GM23338 (cell line): ENCODE measurements at regions not wholly inside any gene's neighbourhood (a gene's known extent, or its start where the extent isn't known, plus 50 kb on each side); places are given as distances from the start of the nearest gene placed in this dataset.

Source experiments
- ATAC-seq: fragments of 200-7000 bp; cut with Tn5 transposase; 3 replicates; pipeline ENCODE4 v1.9.1; 2020
- DNase-seq: peaks from one replicate; pipeline ENCODE4 v3.0.0-alpha.2; 2015; ENCODE audit warnings: low spot score
- H2AFZ ChIP-seq: fragments of 200-600 bp; sonication (generic); 2 replicates; pipeline ENCODE4 v1.8.0; 2016; ENCODE audit warnings: antibody characterized with exemption, mild to moderate bottlenecking, moderate library complexity
- H3F3A ChIP-seq: fragments of 200-600 bp; sonication (generic); replicated peaks from 2 replicates; pipeline ENCODE4 v1.8.0; 2017; ENCODE audit warnings: antibody characterized with exemption, mixed run types, low read depth
- H3K27ac ChIP-seq: fragments of 200-600 bp; sonication (generic); 2 replicates; pipeline ENCODE4 v1.6.1; 2016; ENCODE audit warnings: low read depth
- H3K27me3 ChIP-seq: fragments of 200-600 bp; sonication (generic); 2 replicates; pipeline ENCODE4 v1.8.0; 2016; ENCODE audit warnings: mild to moderate bottlenecking, mixed run types, moderate library complexity; ENCODE audit not compliant: insufficient read depth
- H3K36me3 ChIP-seq: fragments of 200-600 bp; sonication (generic); 2 replicates; pipeline ENCODE4 v1.8.0; 2016; ENCODE audit warnings: mild to moderate bottlenecking; ENCODE audit not compliant: insufficient read depth
- H3K4me1 ChIP-seq: fragments of 200-600 bp; sonication (generic); 2 replicates; pipeline ENCODE4 v1.8.0; 2016; ENCODE audit warnings: mild to moderate bottlenecking, moderate library complexity; ENCODE audit not compliant: insufficient read depth
- H3K4me2 ChIP-seq: fragments of 200-600 bp; sonication (generic); 2 replicates; pipeline ENCODE4 v1.7.1; 2017; ENCODE audit warnings: mixed run types
- H3K4me3 ChIP-seq: fragments of 200-600 bp; sonication (generic); 2 replicates; pipeline ENCODE4 v1.6.1; 2016; ENCODE audit warnings: mixed run types
- H3K79me2 ChIP-seq: fragments of 200-600 bp; sonication (generic); replicated peaks from 2 replicates; pipeline ENCODE4 v1.8.0; 2017; ENCODE audit warnings: mild to moderate bottlenecking; ENCODE audit not compliant: insufficient read depth
- H3K9me2 ChIP-seq: fragments of 200-600 bp; sonication (generic); 2 replicates; pipeline ENCODE4 v1.8.0; 2017; ENCODE audit not compliant: insufficient read depth
- H4K20me1 ChIP-seq: fragments of 200-600 bp; sonication (generic); replicated peaks from 2 replicates; pipeline ENCODE4 v1.8.0; 2017; ENCODE audit warnings: mild to moderate bottlenecking; ENCODE audit not compliant: insufficient read depth
- H3K27ac Mint-ChIP-seq: 2 replicates; pipeline ENCODE4 v1.8.0; 2020; ENCODE audit warnings: inconsistent platforms, mild to moderate bottlenecking, moderate library complexity, mixed read lengths
- H3K27me3 Mint-ChIP-seq: 3 replicates; pipeline ENCODE4 v1.8.0; 2022; ENCODE audit warnings: low read depth, mild to moderate bottlenecking, moderate library complexity, mixed read lengths, inconsistent platforms; ENCODE audit not compliant: insufficient read depth, poor library complexity
- H3K36me3 Mint-ChIP-seq: 3 replicates; pipeline ENCODE4 v1.8.0; 2021; ENCODE audit warnings: low read depth, mild to moderate bottlenecking, inconsistent platforms, moderate library complexity, mixed read lengths
- H3K4me1 Mint-ChIP-seq: 3 replicates; pipeline ENCODE4 v1.8.0; 2020; ENCODE audit warnings: mild to moderate bottlenecking, inconsistent platforms, mixed read lengths
- H3K4me3 Mint-ChIP-seq: 3 replicates; pipeline ENCODE4 v1.8.0; 2021; ENCODE audit warnings: moderate library complexity, mild to moderate bottlenecking, inconsistent platforms, mixed read lengths
- H3K9me3 Mint-ChIP-seq: 3 replicates; pipeline ENCODE4 v1.8.0; 2020; ENCODE audit warnings: moderate library complexity, mild to moderate bottlenecking, inconsistent platforms, mixed read lengths
- CREB1 ChIP-seq: fragments of 250-450 bp; sonication (Bioruptor Pico); IDR thresholded peaks from 2 replicates; pipeline ENCODE4 v1.5.0; 2020; ENCODE audit warnings: low read depth, mild to moderate bottlenecking, moderate library complexity
- EZH2 ChIP-seq: fragments of 200-600 bp; sonication (generic); IDR thresholded peaks from one replicate; pipeline ENCODE4 v1.8.0; 2017; ENCODE audit warnings: antibody characterized with exemption, mild to moderate bottlenecking, low read depth; ENCODE audit not compliant: unreplicated experiment
- EZH2phosphoT487 ChIP-seq: fragments of 200-600 bp; sonication (generic); IDR thresholded peaks from one replicate; pipeline ENCODE4 v1.8.1; 2018; ENCODE audit warnings: antibody characterized with exemption; ENCODE audit not compliant: unreplicated experiment
- JUNB ChIP-seq: IDR thresholded peaks from one replicate; pipeline ENCODE4 v1.6.1; 2016; ENCODE audit warnings: antibody characterized with exemption; ENCODE audit not compliant: unreplicated experiment
- NANOG ChIP-seq: IDR thresholded peaks from 2 replicates; pipeline ENCODE4 v1.6.1; 2016; ENCODE audit warnings: antibody characterized with exemption, borderline replicate concordance
- POLR2AphosphoS5 ChIP-seq: IDR thresholded peaks from 2 replicates; pipeline ENCODE4 v1.6.1; 2016; ENCODE audit warnings: antibody characterized with exemption, low read depth
- STAT1 ChIP-seq: IDR thresholded peaks from one replicate; pipeline ENCODE4 v1.6.1; 2016; ENCODE audit warnings: antibody characterized with exemption; ENCODE audit not compliant: unreplicated experiment
- ZNF114 ChIP-seq: fragments of 250-450 bp; sonication (Bioruptor Pico); IDR thresholded peaks from 2 replicates; pipeline ENCODE4 v1.5.0; 2020; ENCODE audit warnings: mild to moderate bottlenecking, moderate library complexity
- ZNF331 ChIP-seq: fragments of 250-450 bp; sonication (Bioruptor Pico); IDR thresholded peaks from 2 replicates; pipeline ENCODE4 v1.5.0; 2020; ENCODE audit warnings: low read depth, mild to moderate bottlenecking, moderate library complexity
- TF ChIP-seq, protein P1 (sequence below), 2 experiments: fragments of 200-600 bp in 1 of 2; sonication (generic) in 1 of 2; conservative IDR thresholded peaks; 2 replicates each; pipeline versions ENCODE4 v1.5.1 to v1.6.1; 2016 to 2017; ENCODE audit warnings: antibody characterized with exemption in 2 of 2, low read depth in 2 of 2, mild to moderate bottlenecking in 2 of 2, moderate library complexity in 1 of 2
- TF ChIP-seq, protein P2 (sequence below): IDR thresholded peaks from 2 replicates; pipeline ENCODE4 v1.6.1; 2016; ENCODE audit warnings: antibody characterized with exemption
- TF ChIP-seq, protein P3 (sequence below): IDR thresholded peaks from one replicate; pipeline ENCODE4 v1.6.1; 2018; ENCODE audit warnings: antibody characterized with exemption; ENCODE audit not compliant: unreplicated experiment
- TF ChIP-seq, protein P4 (sequence below): fragments of 250-450 bp; sonication (Bioruptor Pico); IDR thresholded peaks from 2 replicates; pipeline ENCODE4 v1.5.0; 2020; ENCODE audit warnings: mild to moderate bottlenecking, moderate library complexity

DNA sequence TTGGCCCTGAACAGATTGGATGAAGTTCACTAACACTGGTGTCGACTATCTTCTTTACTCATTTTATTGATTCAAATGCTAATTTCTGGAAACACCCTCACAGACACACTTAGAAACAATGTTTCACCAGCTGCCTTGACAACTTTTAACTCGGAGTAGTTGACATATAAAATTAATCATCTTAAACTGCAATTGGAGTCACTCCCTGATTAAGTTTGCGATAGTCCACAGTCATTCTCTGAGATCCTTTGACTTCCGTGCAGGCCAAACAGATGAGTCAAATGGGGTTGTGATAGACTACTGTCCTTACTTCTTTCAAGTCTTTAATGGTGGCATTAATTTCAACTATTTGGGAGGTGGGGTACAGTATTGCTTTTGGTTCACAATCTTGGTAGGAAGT is 114.4 kb upstream of the PCSK1 start:
- H4K20me1 ChIP-seq, result no peaks in the 10 kb centered on the region
- no peaks in the 10 kb centered on the region for H3K27me3 ChIP-seq
- H3K4me1 ChIP-seq, result no peaks in the 10 kb centered on the region
- H3K36me3 ChIP-seq, result no peaks in the 10 kb centered on the region
- H3K4me2 ChIP-seq, result no peak overlapping the region
- Mint-ChIP-seq H3K4me3 (no peak overlapping the region), H3K36me3 (no peaks in the 10 kb centered on the region), H3K27me3 (no peaks in the 10 kb centered on the region), H3K27ac (no peak overlapping the region), H3K4me1 (no peaks in the 10 kb centered on the region), H3K9me3 (no peaks in the 10 kb centered on the region; the same call in 2 of the 3 replicates)
- 0 out of 2 replicates have a peak, but pooled peaks cover 6% of the 10 kb centered on the region for H3K9me2 ChIP-seq
- 0 out of 2 replicates have a peak overlapping the region, but pooled peaks have one; percentile 28 for H2AFZ ChIP-seq
- H3K79me2 ChIP-seq, result no peaks in the 10 kb centered on the region
- no peaks in the 10 kb centered on the region for H3F3A ChIP-seq
- H3K27ac ChIP-seq, result no peak overlapping the region
- no peak overlapping the region for H3K4me3 ChIP-seq
- no peak for ATAC-seq
- no peak for DNase-seq
- TF ChIP-seq JUNB (no peak), ZNF114 (CRISPR knock-in tag) (no peak), CREB1 (CRISPR knock-in tag) (no peak), POLR2AphosphoS5 (no peak), EZH2phosphoT487 (no peak), EZH2 (no peak), ZNF331 (CRISPR knock-in tag) (no peak), NANOG (no peak), STAT1 (no peak)
- TF ChIP-seq, protein P1, sequence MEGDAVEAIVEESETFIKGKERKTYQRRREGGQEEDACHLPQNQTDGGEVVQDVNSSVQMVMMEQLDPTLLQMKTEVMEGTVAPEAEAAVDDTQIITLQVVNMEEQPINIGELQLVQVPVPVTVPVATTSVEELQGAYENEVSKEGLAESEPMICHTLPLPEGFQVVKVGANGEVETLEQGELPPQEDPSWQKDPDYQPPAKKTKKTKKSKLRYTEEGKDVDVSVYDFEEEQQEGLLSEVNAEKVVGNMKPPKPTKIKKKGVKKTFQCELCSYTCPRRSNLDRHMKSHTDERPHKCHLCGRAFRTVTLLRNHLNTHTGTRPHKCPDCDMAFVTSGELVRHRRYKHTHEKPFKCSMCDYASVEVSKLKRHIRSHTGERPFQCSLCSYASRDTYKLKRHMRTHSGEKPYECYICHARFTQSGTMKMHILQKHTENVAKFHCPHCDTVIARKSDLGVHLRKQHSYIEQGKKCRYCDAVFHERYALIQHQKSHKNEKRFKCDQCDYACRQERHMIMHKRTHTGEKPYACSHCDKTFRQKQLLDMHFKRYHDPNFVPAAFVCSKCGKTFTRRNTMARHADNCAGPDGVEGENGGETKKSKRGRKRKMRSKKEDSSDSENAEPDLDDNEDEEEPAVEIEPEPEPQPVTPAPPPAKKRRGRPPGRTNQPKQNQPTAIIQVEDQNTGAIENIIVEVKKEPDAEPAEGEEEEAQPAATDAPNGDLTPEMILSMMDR (conservative IDR thresholded peaks at IDR 0.05; ENCODE audit: low read depth in 2 of 2), result no peak
- TF ChIP-seq, protein P2, sequence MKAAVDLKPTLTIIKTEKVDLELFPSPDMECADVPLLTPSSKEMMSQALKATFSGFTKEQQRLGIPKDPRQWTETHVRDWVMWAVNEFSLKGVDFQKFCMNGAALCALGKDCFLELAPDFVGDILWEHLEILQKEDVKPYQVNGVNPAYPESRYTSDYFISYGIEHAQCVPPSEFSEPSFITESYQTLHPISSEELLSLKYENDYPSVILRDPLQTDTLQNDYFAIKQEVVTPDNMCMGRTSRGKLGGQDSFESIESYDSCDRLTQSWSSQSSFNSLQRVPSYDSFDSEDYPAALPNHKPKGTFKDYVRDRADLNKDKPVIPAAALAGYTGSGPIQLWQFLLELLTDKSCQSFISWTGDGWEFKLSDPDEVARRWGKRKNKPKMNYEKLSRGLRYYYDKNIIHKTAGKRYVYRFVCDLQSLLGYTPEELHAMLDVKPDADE, result no peak
- TF ChIP-seq, protein P3, sequence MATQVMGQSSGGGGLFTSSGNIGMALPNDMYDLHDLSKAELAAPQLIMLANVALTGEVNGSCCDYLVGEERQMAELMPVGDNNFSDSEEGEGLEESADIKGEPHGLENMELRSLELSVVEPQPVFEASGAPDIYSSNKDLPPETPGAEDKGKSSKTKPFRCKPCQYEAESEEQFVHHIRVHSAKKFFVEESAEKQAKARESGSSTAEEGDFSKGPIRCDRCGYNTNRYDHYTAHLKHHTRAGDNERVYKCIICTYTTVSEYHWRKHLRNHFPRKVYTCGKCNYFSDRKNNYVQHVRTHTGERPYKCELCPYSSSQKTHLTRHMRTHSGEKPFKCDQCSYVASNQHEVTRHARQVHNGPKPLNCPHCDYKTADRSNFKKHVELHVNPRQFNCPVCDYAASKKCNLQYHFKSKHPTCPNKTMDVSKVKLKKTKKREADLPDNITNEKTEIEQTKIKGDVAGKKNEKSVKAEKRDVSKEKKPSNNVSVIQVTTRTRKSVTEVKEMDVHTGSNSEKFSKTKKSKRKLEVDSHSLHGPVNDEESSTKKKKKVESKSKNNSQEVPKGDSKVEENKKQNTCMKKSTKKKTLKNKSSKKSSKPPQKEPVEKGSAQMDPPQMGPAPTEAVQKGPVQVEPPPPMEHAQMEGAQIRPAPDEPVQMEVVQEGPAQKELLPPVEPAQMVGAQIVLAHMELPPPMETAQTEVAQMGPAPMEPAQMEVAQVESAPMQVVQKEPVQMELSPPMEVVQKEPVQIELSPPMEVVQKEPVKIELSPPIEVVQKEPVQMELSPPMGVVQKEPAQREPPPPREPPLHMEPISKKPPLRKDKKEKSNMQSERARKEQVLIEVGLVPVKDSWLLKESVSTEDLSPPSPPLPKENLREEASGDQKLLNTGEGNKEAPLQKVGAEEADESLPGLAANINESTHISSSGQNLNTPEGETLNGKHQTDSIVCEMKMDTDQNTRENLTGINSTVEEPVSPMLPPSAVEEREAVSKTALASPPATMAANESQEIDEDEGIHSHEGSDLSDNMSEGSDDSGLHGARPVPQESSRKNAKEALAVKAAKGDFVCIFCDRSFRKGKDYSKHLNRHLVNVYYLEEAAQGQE, result no peak
- TF ChIP-seq, protein P4, sequence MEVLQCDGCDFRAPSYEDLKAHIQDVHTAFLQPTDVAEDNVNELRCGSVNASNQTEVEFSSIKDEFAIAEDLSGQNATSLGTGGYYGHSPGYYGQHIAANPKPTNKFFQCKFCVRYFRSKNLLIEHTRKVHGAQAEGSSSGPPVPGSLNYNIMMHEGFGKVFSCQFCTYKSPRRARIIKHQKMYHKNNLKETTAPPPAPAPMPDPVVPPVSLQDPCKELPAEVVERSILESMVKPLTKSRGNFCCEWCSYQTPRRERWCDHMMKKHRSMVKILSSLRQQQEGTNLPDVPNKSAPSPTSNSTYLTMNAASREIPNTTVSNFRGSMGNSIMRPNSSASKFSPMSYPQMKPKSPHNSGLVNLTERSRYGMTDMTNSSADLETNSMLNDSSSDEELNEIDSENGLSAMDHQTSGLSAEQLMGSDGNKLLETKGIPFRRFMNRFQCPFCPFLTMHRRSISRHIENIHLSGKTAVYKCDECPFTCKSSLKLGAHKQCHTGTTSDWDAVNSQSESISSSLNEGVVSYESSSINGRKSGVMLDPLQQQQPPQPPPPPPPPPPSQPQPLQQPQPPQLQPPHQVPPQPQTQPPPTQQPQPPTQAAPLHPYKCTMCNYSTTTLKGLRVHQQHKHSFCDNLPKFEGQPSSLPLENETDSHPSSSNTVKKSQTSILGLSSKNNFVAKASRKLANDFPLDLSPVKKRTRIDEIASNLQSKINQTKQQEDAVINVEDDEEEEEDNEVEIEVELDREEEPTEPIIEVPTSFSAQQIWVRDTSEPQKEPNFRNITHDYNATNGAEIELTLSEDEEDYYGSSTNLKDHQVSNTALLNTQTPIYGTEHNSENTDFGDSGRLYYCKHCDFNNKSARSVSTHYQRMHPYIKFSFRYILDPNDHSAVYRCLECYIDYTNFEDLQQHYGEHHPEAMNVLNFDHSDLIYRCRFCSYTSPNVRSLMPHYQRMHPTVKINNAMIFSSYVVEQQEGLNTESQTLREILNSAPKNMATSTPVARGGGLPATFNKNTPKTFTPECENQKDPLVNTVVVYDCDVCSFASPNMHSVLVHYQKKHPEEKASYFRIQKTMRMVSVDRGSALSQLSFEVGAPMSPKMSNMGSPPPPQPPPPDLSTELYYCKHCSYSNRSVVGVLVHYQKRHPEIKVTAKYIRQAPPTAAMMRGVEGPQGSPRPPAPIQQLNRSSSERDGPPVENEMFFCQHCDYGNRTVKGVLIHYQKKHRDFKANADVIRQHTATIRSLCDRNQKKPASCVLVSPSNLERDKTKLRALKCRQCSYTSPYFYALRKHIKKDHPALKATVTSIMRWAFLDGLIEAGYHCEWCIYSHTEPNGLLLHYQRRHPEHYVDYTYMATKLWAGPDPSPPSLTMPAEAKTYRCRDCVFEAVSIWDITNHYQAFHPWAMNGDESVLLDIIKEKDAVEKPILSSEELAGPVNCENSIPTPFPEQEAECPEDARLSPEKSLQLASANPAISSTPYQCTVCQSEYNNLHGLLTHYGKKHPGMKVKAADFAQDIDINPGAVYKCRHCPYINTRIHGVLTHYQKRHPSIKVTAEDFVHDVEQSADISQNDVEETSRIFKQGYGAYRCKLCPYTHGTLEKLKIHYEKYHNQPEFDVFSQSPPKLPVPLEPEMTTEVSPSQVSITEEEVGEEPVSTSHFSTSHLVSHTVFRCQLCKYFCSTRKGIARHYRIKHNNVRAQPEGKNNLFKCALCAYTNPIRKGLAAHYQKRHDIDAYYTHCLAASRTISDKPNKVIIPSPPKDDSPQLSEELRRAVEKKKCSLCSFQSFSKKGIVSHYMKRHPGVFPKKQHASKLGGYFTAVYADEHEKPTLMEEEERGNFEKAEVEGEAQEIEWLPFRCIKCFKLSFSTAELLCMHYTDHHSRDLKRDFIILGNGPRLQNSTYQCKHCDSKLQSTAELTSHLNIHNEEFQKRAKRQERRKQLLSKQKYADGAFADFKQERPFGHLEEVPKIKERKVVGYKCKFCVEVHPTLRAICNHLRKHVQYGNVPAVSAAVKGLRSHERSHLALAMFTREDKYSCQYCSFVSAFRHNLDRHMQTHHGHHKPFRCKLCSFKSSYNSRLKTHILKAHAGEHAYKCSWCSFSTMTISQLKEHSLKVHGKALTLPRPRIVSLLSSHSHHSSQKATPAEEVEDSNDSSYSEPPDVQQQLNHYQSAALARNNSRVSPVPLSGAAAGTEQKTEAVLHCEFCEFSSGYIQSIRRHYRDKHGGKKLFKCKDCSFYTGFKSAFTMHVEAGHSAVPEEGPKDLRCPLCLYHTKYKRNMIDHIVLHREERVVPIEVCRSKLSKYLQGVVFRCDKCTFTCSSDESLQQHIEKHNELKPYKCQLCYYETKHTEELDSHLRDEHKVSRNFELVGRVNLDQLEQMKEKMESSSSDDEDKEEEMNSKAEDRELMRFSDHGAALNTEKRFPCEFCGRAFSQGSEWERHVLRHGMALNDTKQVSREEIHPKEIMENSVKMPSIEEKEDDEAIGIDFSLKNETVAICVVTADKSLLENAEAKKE (CRISPR knock-in tag), result no peak
